Retina (tissue), 1 donor: ENCODE measurements at regions not wholly inside any gene's neighbourhood (a gene's known extent, or its start where the extent isn't known, plus 50 kb on each side); places are given as distances from the start of the nearest gene placed in this dataset.

Experiments
- DNase-seq: peaks from one replicate; pipeline ENCODE4 v3.0.0-alpha.2; 2016

GRCh38 chr13:72523593-72523992 is 203.8 kb downstream of the MZT1 start:
- no peak for DNase-seq

GRCh38 chr13:72523049-72523448 is 204.4 kb downstream of the MZT1 start:
- peak; percentile 28 for DNase-seq

GRCh38 chr13:72521940-72522661 is 205.3 kb downstream of the MZT1 start:
- DNase-seq: no peak

- no peak for DNase-seq
These were observed 213.3 kb downstream of the MZT1 start for GRCh38 chr13:72514146-72514545.

- DNase-seq: peak; percentile 7
These were observed 219.0 kb downstream of the MZT1 start for GRCh38 chr13:72508392-72508791.

GRCh38 chr13:72507416-72508199 is 219.8 kb downstream of the MZT1 start:
- peak; percentile 13 for DNase-seq

- no peak for DNase-seq
These were observed 220.7 kb downstream of the MZT1 start for GRCh38 chr13:72506706-72507105.

- no peak for DNase-seq
These were observed 222.1 kb downstream of the MZT1 start for GRCh38 chr13:72505376-72505775.

GRCh38 chr13:72504131-72504841 is 223.1 kb downstream of the MZT1 start:
- peak; percentile 42 for DNase-seq

- no peak for DNase-seq
These were observed 226.6 kb downstream of the MZT1 start for GRCh38 chr13:72500851-72501250.

GRCh38 chr13:72495681-72496080 is 231.7 kb downstream of the MZT1 start:
- DNase-seq: peak; percentile 32

- DNase-seq: no peak
These were observed 237.7 kb downstream of the MZT1 start for GRCh38 chr13:72489751-72490150.

- no peak for DNase-seq
These were observed 254.1 kb downstream of the MZT1 start for GRCh38 chr13:72473321-72473720.

GRCh38 chr13:72469906-72470305 is 257.5 kb downstream of the MZT1 start:
- DNase-seq: no peak

GRCh38 chr13:72463561-72463960 is 263.9 kb downstream of the MZT1 start:
- peak; percentile 34 for DNase-seq

- no peak for DNase-seq
These were observed 264.7 kb downstream of the MZT1 start for GRCh38 chr13:72462726-72463125.

- no peak for DNase-seq
These were observed 265.3 kb downstream of the MZT1 start for GRCh38 chr13:72462166-72462565.

GRCh38 chr13:72458701-72459100 is 268.7 kb downstream of the MZT1 start:
- DNase-seq: no peak

GRCh38 chr13:72457151-72457550 is 270.3 kb downstream of the MZT1 start:
- DNase-seq: no peak

- DNase-seq: no peak
These were observed 270.9 kb downstream of the MZT1 start for GRCh38 chr13:72456486-72456885.

GRCh38 chr13:72453161-72453560 is 274.3 kb downstream of the MZT1 start:
- peak; percentile 60 for DNase-seq

- no peak for DNase-seq
These were observed 279.3 kb downstream of the MZT1 start for GRCh38 chr13:72448082-72448481.

GRCh38 chr13:72444999-72445398 is 282.4 kb downstream of the MZT1 start:
- DNase-seq: no peak

- no peak for DNase-seq
These were observed 290.0 kb downstream of the MZT1 start for GRCh38 chr13:72437458-72437857.
